HTR-8/SVneo (cell line): ENCODE measurements at regions not wholly inside any gene's neighbourhood (a gene's known extent, or its start where the extent isn't known, plus 50 kb on each side); places are given as distances from the start of the nearest gene placed in this dataset.
A peak's percentile ranks its signal among the peaks of the same experiment; 100 is the strongest.
"Not testable (repeated sequence)": the region's sequence is repeated elsewhere in the genome, so short reads cannot be mapped to it uniquely, and the experiment has no call there.

Source experiments
- DNase-seq: peaks from one replicate; pipeline ENCODE4 v3.0.0; 2011; ENCODE audit warnings: low spot score, mixed read lengths; ENCODE audit not compliant: insufficient read length
- FAIRE-seq: peaks from 2 replicates; lab custom pipeline; 2011; peaks lifted over from hg19 to GRCh38; lab: Jason Lieb, UNC

DNA sequence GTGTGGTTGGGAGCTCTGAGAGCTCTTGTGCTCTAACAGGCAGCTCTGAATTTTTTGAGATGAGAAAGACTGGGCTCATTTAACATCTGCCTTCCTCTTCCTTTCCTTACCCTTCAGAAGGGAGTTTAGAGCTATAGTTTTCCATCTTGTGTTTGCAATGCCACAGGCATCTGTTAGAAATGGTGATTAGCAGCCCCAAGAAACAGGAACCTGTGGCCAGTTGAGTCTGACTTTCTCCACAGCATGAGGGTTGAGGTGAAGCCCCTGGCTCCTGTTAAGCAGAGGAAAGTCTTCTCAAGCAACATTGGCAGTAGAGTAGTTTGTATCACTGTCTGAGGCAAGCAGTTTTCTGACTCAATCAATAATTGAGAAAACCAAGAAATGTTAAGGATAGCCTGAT lies 577.4 kb downstream of the ZEB2 start:
- no peak for DNase-seq
- no peak for FAIRE-seq

DNA sequence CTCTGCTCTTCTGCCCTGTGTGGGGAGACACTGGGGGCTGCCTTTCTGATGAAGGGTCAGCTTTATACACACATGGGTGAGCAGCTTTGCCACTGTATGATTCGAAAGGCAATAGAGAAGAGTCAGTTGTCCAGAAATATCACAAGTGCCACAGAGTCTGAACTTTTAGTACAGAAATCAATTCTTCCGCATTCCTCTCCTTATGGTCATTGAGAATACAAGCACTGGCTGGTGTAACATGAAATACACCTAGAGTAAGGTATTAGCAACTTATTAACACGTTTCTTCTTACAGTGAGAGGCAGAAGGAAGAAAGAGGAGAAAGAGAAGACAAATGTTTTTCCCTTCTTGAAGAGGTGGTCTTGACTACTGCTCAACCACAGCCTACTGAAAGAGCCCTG lies 579.2 kb downstream of the ZEB2 start:
- no peak for FAIRE-seq
- DNase-seq = no peak

- FAIRE-seq (no peak), DNase-seq (no peak)
Measured at GRCh38 chr2:143939626-143940330, 580.1 kb downstream of the ZEB2 start.

- no peak for FAIRE-seq
- no peak for DNase-seq
Measured at GRCh38 chr2:143937723-143938350, 582.1 kb downstream of the ZEB2 start.

DNA sequence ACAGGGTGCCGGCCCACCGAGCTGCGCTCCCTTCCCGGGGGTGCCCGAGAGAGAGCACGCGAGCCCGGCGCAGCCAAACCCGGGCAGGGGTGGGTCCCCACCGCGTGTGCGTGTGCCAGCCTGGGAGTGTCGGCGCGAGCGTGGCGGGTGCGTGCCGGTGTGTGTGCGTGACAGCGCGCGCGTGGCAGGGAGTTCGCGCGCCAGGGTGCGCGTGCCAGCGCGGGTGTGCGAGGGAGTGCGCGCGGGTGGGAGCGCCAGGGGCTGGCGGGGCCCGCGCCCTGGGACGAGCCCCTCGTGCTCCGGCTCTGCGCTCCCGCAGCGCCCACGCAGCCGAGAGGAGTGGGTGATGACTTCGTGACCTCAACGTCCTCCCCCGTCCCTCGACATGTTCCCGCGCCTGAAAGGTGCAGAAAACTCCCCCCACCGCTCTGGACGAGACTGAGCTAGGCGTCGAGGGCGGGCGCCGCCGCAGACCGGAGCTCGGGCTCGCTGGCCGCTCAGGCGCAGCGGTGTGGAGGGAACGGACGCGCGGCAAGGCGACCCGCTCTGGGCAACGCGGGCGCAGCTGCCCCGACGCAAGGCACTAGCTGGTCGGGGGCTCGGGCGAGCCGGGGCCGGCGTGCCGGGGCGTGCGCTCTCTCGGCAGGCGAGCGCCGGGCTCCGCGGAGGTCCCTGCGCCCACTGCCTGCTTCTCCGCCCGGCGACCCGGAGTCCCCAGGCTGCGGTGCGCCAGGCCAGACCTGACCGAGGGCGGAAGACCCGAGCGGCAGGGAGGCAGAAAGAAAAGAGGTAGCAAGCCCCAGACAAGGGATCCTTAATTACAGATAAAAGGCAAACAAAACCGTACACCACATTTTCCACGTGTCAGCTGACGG lies 582.8 kb downstream of the ZEB2 start:
- DNase-seq (peak; percentile 33), FAIRE-seq (peak; percentile 49)

- DNase-seq = no peak
- FAIRE-seq = no peak
Measured at GRCh38 chr2:143936538-143936847, 583.4 kb downstream of the ZEB2 start.

GRCh38 chr2:143935482-143935752 lies 584.5 kb downstream of the ZEB2 start:
- no peak for DNase-seq
- FAIRE-seq = no peak

DNA sequence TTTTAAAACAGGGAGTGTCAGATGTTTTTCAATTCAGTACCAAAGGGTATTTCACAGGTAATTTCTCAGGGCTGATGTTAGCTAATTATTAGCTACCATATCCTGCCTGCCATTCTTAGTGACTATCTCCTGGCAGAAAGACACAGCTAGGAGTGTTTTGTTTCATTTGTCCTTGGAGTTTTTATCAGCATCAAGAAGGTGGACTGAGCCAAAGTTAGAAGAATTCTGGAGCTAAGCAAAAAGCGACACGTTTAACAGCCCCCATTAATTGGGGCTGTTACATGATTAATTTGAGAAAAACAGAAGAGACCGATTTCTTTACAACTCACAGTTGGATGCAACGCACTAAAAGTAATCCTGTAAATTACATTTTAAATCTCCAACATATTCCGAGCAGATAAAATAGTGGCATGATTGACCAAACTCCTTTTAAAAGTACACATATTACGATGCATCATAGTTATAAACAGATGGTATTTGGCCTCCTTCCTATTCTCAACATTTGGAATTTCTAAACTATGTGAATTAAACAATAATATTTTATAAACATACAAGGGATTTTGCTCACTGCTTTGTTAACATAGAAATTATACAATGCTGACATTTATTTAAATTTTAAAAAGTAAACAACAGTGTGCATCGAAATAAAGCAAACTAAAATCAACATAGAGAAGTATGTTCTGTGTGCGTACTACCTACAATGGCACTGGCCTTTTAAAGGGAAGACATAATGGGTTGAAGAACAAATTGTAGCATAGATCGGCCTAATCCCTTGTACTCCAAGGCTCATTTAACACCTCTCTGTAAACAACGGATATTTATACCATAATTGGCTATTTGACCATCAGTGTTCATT lies 585.1 kb downstream of the ZEB2 start:
- no peak for FAIRE-seq

GRCh38 chr2:143933946-143934569 lies 585.9 kb downstream of the ZEB2 start:
- FAIRE-seq (no peak), DNase-seq (no peak)

More for the DNA sequence above, 585.1 kb downstream of the ZEB2 start:
- DNase-seq = no peak

GRCh38 chr2:143930891-143931290 lies 589.0 kb downstream of the ZEB2 start:
- DNase-seq (no peak), FAIRE-seq (no peak)

DNA sequence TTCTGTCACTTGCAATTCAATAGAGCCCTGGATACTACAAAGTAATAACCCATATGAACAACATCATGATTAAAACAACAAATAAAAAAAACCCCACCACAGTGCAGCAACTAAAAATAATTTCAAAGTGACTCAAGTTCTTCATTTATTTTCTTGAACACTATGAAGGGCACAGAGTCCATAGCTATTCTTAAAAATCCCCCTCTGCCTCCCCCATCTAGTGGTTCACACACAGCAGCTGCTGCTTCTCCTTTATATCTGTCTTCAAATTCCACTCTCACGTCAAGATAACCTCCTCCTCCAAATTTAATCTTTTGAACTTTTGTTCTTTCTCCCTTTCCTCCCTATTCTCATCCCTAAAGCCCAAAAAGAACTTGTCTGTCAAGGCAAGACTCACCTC lies 591.3 kb downstream of the ZEB2 start:
- DNase-seq = no peak

GRCh38 chr2:143928184-143928583 lies 591.7 kb downstream of the ZEB2 start:
- DNase-seq (no peak), FAIRE-seq (no peak)

More for the DNA sequence above, 591.3 kb downstream of the ZEB2 start:
- no peak for FAIRE-seq

DNA sequence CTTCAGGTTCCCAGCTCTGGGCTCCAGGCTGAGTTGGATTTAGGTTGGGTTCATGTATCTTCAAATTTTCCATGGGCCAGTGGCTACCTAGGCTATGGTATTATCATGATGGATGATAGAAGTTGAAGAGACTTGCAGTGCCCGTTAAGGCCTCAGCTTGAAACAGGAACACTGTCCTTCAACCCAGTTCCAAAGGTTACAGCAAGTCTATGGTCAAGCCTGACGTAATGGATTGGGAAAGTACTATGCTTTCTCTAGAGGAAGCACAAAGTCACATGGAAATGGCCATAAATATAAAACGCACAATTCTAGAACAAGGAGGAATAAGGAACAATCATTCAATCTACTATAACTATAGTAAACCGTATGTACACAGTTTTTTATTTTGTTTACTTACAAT lies 593.2 kb downstream of the ZEB2 start:
- DNase-seq (no peak), FAIRE-seq (no peak)

DNA sequence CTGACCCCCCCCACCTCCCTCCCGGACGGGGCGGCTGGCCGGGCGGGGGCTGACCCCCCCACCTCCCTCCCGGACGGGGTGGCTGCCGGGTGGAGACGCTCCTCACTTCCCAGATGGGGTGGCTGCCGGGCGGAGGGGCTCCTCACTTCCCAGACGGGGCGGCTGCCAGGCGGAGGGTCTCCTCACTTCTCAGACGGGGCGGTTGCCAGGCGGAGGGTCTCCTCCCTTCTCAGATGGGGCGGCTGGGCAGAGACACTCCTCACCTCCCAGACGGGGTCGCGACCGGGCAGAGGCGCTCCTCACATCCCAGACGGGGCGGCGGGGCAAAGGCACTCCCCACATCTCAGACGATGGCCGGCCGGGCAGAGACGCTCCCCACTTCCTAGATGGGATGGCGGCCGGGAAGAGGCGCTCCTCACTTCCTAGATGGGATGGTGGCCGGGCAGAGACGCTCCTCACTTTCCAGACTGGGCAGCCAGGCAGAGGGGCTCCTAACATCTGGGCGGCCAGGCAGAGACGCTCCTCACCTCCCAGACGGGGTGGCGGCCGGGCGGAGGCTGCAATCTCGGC lies 597.6 kb downstream of the ZEB2 start:
- DNase-seq, FAIRE-seq: not testable (repeated sequence)

GRCh38 chr2:143918465-143918989 lies 601.4 kb downstream of the ZEB2 start:
- FAIRE-seq (no peak), DNase-seq (no peak)

- FAIRE-seq (no peak), DNase-seq (no peak)
Measured at GRCh38 chr2:143916781-143917180, 603.1 kb downstream of the ZEB2 start.

DNA sequence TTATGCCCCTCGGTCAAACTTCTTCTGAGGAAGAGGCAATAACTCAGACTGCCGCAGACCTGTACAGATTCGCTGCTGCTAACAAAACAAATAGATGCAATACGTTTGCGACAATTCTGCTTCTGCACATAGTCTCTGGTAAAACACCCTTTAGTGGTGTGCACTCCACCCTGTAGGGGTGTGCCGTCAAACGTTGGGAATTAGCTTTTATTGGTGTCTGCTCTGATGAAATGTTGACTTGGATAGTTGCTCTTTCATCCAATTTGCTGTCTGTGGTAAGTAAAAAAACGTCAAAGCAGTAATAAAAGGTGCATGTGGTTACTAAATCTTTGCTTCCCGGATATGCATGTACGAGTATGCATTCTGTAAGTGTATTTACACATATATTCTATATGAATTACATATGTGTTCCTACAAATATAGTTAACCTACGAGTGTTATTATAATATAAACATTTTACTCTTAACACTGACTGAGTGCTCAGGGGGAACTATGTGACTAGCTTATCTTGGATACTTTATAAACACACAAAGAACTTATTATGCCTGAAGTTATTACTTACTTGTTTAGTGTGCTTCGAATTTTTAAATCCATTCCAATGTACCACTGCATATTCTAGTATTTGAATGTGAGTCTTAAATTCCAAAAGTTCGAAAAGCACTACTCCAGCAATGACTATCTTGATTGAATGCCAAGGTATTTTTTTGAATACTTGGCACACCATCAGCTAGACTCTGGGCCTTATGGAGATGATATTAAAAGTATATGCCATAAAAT lies 610.2 kb downstream of the ZEB2 start:
- DNase-seq = no peak
- FAIRE-seq = no peak

DNA sequence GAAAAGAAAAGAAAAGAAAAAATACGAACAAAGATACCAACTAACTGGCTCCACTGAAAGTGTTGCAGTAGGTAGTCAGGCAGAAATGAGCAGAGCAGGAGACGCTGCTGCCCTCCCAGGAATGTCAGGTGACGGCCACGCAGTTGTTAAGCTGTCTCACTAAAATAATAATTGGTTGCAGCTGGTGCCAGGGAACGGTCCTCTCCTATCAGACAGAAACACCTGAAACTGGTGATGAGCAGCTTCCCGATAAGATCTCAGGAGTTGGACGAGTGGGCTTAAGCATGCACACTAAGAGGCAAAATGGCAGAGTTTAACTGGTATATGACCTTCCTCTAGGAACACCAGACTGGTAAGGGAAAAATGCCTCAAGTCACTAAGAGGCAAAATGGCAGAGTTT lies 611.1 kb downstream of the ZEB2 start:
- DNase-seq (no peak), FAIRE-seq (no peak)

GRCh38 chr2:143907801-143908200 lies 612.1 kb downstream of the ZEB2 start:
- FAIRE-seq = no peak
- no peak for DNase-seq
